ENCODE measurements at regions not wholly inside any gene's neighbourhood (a gene's known extent, or its start where the extent isn't known, plus 50 kb on each side); places are given as distances from the start of the nearest gene placed in this dataset.

DNA sequence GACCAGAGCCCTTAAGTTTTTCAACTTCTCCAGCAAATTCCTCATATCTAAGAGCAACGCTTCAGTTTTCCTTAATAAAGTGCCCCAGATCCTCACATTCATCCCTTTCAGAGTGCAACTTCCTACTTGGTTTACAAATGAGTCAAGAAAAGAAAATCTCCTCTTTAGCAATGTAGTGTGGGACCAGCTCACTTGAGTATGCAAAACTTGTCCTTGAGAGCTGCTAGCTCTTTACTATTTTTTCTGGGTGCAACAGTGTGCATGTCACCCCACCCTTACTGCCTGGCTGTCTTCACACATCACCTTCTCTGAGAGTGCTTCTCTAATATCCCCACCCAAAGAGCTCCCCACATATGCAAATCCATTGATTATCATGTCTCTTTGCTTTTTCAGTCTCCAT is 203.1 kb upstream of the CAMK1G start:
- Histone ChIP-seq H3K27ac (ENCODE audit: low read length) (no peak overlapping the region), H3K9me3 (ENCODE audit: control insufficient read depth in 2 of 2, low read length in 2 of 2) (no peaks in the 10 kb centered on the region), H3K27me3 (ENCODE audit: control insufficient read depth in 1 of 2, insufficient read depth in 2 of 2, low read length in 2 of 2) (no peaks in the 10 kb centered on the region), H3K4me1 (ENCODE audit: control insufficient read depth, insufficient read depth, low read length) (no peaks in the 10 kb centered on the region), H3K36me3 (ENCODE audit: control insufficient read depth in 2 of 2, insufficient read depth in 2 of 2, low read length in 2 of 2) (no peaks in the 10 kb centered on the region), H3K9ac (ENCODE audit: low read length in 2 of 2) (no peak overlapping the region), H3K4me3 (ENCODE audit: low read length in 2 of 2) (no peak overlapping the region)

GRCh38 chr1:209382231-209383100 is 201.0 kb upstream of the CAMK1G start:
- no peaks in the 10 kb centered on the region for H3K4me1 ChIP-seq (ENCODE audit: control insufficient read depth, insufficient read depth, low read length)
- no peak overlapping the region for H3K9ac ChIP-seq (ENCODE audit: low read length in 2 of 2)
- H3K36me3 ChIP-seq (ENCODE audit: control insufficient read depth in 2 of 2, insufficient read depth in 2 of 2, low read length in 2 of 2), result no peaks in the 10 kb centered on the region
- H3K27ac ChIP-seq (ENCODE audit: low read length), result no peak overlapping the region
- no peaks in the 10 kb centered on the region for H3K27me3 ChIP-seq (ENCODE audit: control insufficient read depth in 1 of 2, insufficient read depth in 2 of 2, low read length in 2 of 2)
- no peaks in the 10 kb centered on the region for H3K9me3 ChIP-seq (ENCODE audit: control insufficient read depth in 2 of 2, low read length in 2 of 2)
- no peak overlapping the region for H3K4me3 ChIP-seq (ENCODE audit: low read length in 2 of 2)

- H3K27me3 ChIP-seq (ENCODE audit: control insufficient read depth in 1 of 2, insufficient read depth in 2 of 2, low read length in 2 of 2), result no peaks in the 10 kb centered on the region
- H3K36me3 ChIP-seq (ENCODE audit: control insufficient read depth in 2 of 2, insufficient read depth in 2 of 2, low read length in 2 of 2), result no peaks in the 10 kb centered on the region
- no peaks in the 10 kb centered on the region for H3K9me3 ChIP-seq (ENCODE audit: control insufficient read depth in 2 of 2, low read length in 2 of 2)
- H3K9ac ChIP-seq (ENCODE audit: low read length in 2 of 2), result no peak overlapping the region
- H3K4me1 ChIP-seq (ENCODE audit: control insufficient read depth, insufficient read depth, low read length), result no peaks in the 10 kb centered on the region
- no peak overlapping the region for H3K27ac ChIP-seq (ENCODE audit: low read length)
- H3K4me3 ChIP-seq (ENCODE audit: low read length in 2 of 2), result no peak overlapping the region
Measured at GRCh38 chr1:209383422-209383821, 200.1 kb upstream of the CAMK1G start.

DNA sequence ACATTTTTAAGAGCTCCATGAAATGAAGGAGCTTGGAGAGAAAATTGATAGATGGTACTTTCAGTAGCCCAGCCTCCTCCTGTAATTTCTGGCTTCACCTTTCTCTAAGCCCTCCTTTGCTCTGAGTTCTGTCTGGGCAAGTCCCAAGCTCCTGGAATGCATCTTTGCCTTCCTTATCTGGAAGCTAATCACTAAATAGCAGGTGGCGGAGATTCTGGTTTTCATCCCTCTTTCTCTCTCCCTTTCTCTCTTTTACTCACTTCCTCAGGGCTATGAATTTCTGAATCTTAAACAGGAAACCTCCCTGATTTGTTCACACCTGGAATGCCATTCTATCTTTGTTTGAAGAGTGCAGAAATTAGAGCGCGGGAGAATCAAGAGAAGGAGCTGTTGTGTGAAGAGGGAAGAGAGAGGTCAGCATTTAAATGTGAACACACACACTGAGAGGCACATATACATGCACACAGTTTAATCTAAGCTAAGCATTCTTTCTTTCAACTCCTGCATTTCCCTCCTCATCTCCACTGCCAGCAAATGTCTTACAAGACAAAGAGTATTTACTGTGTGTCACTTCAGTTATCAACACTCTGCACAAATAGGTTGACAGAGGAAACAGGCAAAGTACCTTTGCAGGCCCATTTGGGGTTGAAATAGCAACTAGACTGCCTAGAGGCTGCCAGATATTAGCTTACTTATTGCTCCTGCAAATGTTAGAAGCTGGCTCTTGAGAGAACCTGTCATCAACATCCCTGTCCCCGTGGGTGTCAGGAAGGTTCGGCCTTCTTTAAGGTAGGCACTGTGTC is 199.4 kb upstream of the CAMK1G start:
- H3K27me3 ChIP-seq (ENCODE audit: control insufficient read depth in 1 of 2, insufficient read depth in 2 of 2, low read length in 2 of 2), result no peaks in the 10 kb centered on the region
- H3K36me3 ChIP-seq (ENCODE audit: control insufficient read depth in 2 of 2, insufficient read depth in 2 of 2, low read length in 2 of 2), result no peaks in the 10 kb centered on the region
- no peaks in the 10 kb centered on the region for H3K9me3 ChIP-seq (ENCODE audit: control insufficient read depth in 2 of 2, low read length in 2 of 2)
- no peaks in the 10 kb centered on the region for H3K4me1 ChIP-seq (ENCODE audit: control insufficient read depth, insufficient read depth, low read length)
- no peak overlapping the region for H3K27ac ChIP-seq (ENCODE audit: low read length)
- no peak overlapping the region for H3K9ac ChIP-seq (ENCODE audit: low read length in 2 of 2)
- no peak overlapping the region for H3K4me3 ChIP-seq (ENCODE audit: low read length in 2 of 2)

GRCh38 chr1:209384710-209385550 is 198.6 kb upstream of the CAMK1G start:
- Histone ChIP-seq H3K27ac (ENCODE audit: low read length) (no peak overlapping the region), H3K4me3 (ENCODE audit: low read length in 2 of 2) (no peak overlapping the region)

GRCh38 chr1:209386156-209386555 is 197.4 kb upstream of the CAMK1G start:
- no peaks in the 10 kb centered on the region for H3K9me3 ChIP-seq (ENCODE audit: control insufficient read depth in 2 of 2, low read length in 2 of 2)
- no peaks in the 10 kb centered on the region for H3K36me3 ChIP-seq (ENCODE audit: control insufficient read depth in 2 of 2, insufficient read depth in 2 of 2, low read length in 2 of 2)
- H3K27ac ChIP-seq (ENCODE audit: low read length), result no peak overlapping the region
- H3K9ac ChIP-seq (ENCODE audit: low read length in 2 of 2), result no peak overlapping the region
- no peak overlapping the region for H3K4me3 ChIP-seq (ENCODE audit: low read length in 2 of 2)
- no peaks in the 10 kb centered on the region for H3K4me1 ChIP-seq (ENCODE audit: control insufficient read depth, insufficient read depth, low read length)
- H3K27me3 ChIP-seq (ENCODE audit: control insufficient read depth in 1 of 2, insufficient read depth in 2 of 2, low read length in 2 of 2), result no peaks in the 10 kb centered on the region

More at GRCh38 chr1:209384710-209385550, 198.6 kb upstream of the CAMK1G start:
- no peaks in the 10 kb centered on the region for H3K36me3 ChIP-seq (ENCODE audit: control insufficient read depth in 2 of 2, insufficient read depth in 2 of 2, low read length in 2 of 2)
- H3K9me3 ChIP-seq (ENCODE audit: control insufficient read depth in 2 of 2, low read length in 2 of 2), result no peaks in the 10 kb centered on the region
- no peaks in the 10 kb centered on the region for H3K4me1 ChIP-seq (ENCODE audit: control insufficient read depth, insufficient read depth, low read length)
- H3K27me3 ChIP-seq (ENCODE audit: control insufficient read depth in 1 of 2, insufficient read depth in 2 of 2, low read length in 2 of 2), result no peaks in the 10 kb centered on the region
- no peak overlapping the region for H3K9ac ChIP-seq (ENCODE audit: low read length in 2 of 2)

GRCh38 chr1:209387271-209387968 is 196.1 kb upstream of the CAMK1G start:
- H3K9me3 ChIP-seq (ENCODE audit: control insufficient read depth in 2 of 2, low read length in 2 of 2), result no peaks in the 10 kb centered on the region
- no peak overlapping the region for H3K9ac ChIP-seq (ENCODE audit: low read length in 2 of 2)
- no peaks in the 10 kb centered on the region for H3K36me3 ChIP-seq (ENCODE audit: control insufficient read depth in 2 of 2, insufficient read depth in 2 of 2, low read length in 2 of 2)
- H3K4me3 ChIP-seq (ENCODE audit: low read length in 2 of 2), result no peak overlapping the region
- no peak overlapping the region for H3K27ac ChIP-seq (ENCODE audit: low read length)
- H3K4me1 ChIP-seq (ENCODE audit: control insufficient read depth, insufficient read depth, low read length), result no peaks in the 10 kb centered on the region
- H3K27me3 ChIP-seq (ENCODE audit: control insufficient read depth in 1 of 2, insufficient read depth in 2 of 2, low read length in 2 of 2), result no peaks in the 10 kb centered on the region

- Histone ChIP-seq H3K4me1 (ENCODE audit: control insufficient read depth, insufficient read depth, low read length) (no peaks in the 10 kb centered on the region), H3K9ac (ENCODE audit: low read length in 2 of 2) (no peak overlapping the region), H3K4me3 (ENCODE audit: low read length in 2 of 2) (no peak overlapping the region), H3K36me3 (ENCODE audit: control insufficient read depth in 2 of 2, insufficient read depth in 2 of 2, low read length in 2 of 2) (no peaks in the 10 kb centered on the region), H3K27me3 (ENCODE audit: control insufficient read depth in 1 of 2, insufficient read depth in 2 of 2, low read length in 2 of 2) (no peaks in the 10 kb centered on the region), H3K27ac (ENCODE audit: low read length) (no peak overlapping the region), H3K9me3 (ENCODE audit: control insufficient read depth in 2 of 2, low read length in 2 of 2) (no peaks in the 10 kb centered on the region)
Measured at GRCh38 chr1:209387969-209388329, 195.6 kb upstream of the CAMK1G start.

- Histone ChIP-seq H3K4me3 (ENCODE audit: low read length in 2 of 2) (no peak overlapping the region), H3K4me1 (ENCODE audit: control insufficient read depth, insufficient read depth, low read length) (no peaks in the 10 kb centered on the region), H3K9me3 (ENCODE audit: control insufficient read depth in 2 of 2, low read length in 2 of 2) (no peaks in the 10 kb centered on the region), H3K27ac (ENCODE audit: low read length) (no peak overlapping the region), H3K36me3 (ENCODE audit: control insufficient read depth in 2 of 2, insufficient read depth in 2 of 2, low read length in 2 of 2) (no peaks in the 10 kb centered on the region), H3K27me3 (ENCODE audit: control insufficient read depth in 1 of 2, insufficient read depth in 2 of 2, low read length in 2 of 2) (no peaks in the 10 kb centered on the region), H3K9ac (ENCODE audit: low read length in 2 of 2) (no peak overlapping the region)
Measured at GRCh38 chr1:209388358-209388757, 195.2 kb upstream of the CAMK1G start.

- H3K27ac ChIP-seq (ENCODE audit: low read length), result no peak overlapping the region
- no peaks in the 10 kb centered on the region for H3K36me3 ChIP-seq (ENCODE audit: control insufficient read depth in 2 of 2, insufficient read depth in 2 of 2, low read length in 2 of 2)
- H3K4me1 ChIP-seq (ENCODE audit: control insufficient read depth, insufficient read depth, low read length), result no peaks in the 10 kb centered on the region
- H3K27me3 ChIP-seq (ENCODE audit: control insufficient read depth in 1 of 2, insufficient read depth in 2 of 2, low read length in 2 of 2), result no peaks in the 10 kb centered on the region
- no peak overlapping the region for H3K4me3 ChIP-seq (ENCODE audit: low read length in 2 of 2)
- H3K9ac ChIP-seq (ENCODE audit: low read length in 2 of 2), result no peak overlapping the region
- no peaks in the 10 kb centered on the region for H3K9me3 ChIP-seq (ENCODE audit: control insufficient read depth in 2 of 2, low read length in 2 of 2)
Measured at GRCh38 chr1:209389258-209389657, 194.3 kb upstream of the CAMK1G start.

All from stomach smooth muscle (tissue), 2 donors.